CD14-positive monocyte (primary cell): ENCODE measurements at regions not wholly inside any gene's neighbourhood (a gene's known extent, or its start where the extent isn't known, plus 50 kb on each side); places are given as distances from the start of the nearest gene placed in this dataset.

ENCODE experiments used
- DNase-seq, 3 donors: peaks; one replicate each; pipeline ENCODE4 v3.0.0-alpha.2; 2011 to 2022
- H2AFZ ChIP-seq: 2 replicates; pipeline ENCODE4 v1.6.0; 2012; ENCODE audit warnings: mild to moderate bottlenecking, low read depth, low read length, inconsistent platforms; ENCODE audit not compliant: insufficient read depth, poor library complexity, severe bottlenecking
- H3K27ac ChIP-seq, 2 donors: 1 replicate in 1 of 2; 2 replicates in 1 of 2; pipeline ENCODE4 v1.5.1; 2012 to 2013; ENCODE audit warnings: low read length in 2 of 2, control low read depth in 1 of 2, inconsistent platforms in 1 of 2, low read depth in 1 of 2, mild to moderate bottlenecking in 1 of 2
- H3K27me3 ChIP-seq, 2 donors: one replicate each; pipeline versions ENCODE4 v1.6.0 to v1.6.1; 2011 to 2013; ENCODE audit warnings: low read length in 2 of 2; ENCODE audit not compliant: control insufficient read depth in 2 of 2, insufficient read depth in 2 of 2
- H3K36me3 ChIP-seq, 2 donors: replicated peaks in 1 of 2; 1 replicate in 1 of 2; 2 replicates in 1 of 2; pipeline versions ENCODE4 v1.5.1 to v1.6.1; 2012 to 2013; ENCODE audit warnings: low read length in 2 of 2, control low read depth in 1 of 2, inconsistent platforms in 1 of 2, mild to moderate bottlenecking in 1 of 2; ENCODE audit not compliant: insufficient read depth in 2 of 2, control insufficient read depth in 1 of 2
- H3K4me1 ChIP-seq, 2 donors: 1 replicate in 1 of 2; 2 replicates in 1 of 2; pipeline versions ENCODE4 v1.5.1 to v1.6.1; 2012 to 2013; ENCODE audit warnings: low read length in 2 of 2, control low read depth in 1 of 2, inconsistent platforms in 1 of 2, mild to moderate bottlenecking in 1 of 2, moderate library complexity in 1 of 2; ENCODE audit not compliant: insufficient read depth in 2 of 2, control insufficient read depth in 1 of 2
- H3K4me2 ChIP-seq: replicated peaks from 2 replicates; pipeline ENCODE3; 2012; ENCODE audit warnings: low read length, moderate library complexity, mild to moderate bottlenecking; ENCODE audit not compliant: poor library complexity, severe bottlenecking; ENCODE audit errors: extremely low read depth
- H3K4me3 ChIP-seq, 3 experiments: fragments of 200-600 bp in 1 of 3; sonication (generic) in 1 of 3; replicated peaks in 1 of 3; 1 replicate in 2 of 3; 2 replicates in 1 of 3; pipeline ENCODE4 v1.5.1; 2011 to 2013; ENCODE audit warnings: low read length in 3 of 3, mild to moderate bottlenecking in 3 of 3, control low read depth in 2 of 3, low read depth in 2 of 3, inconsistent platforms in 1 of 3, moderate library complexity in 1 of 3
- H3K79me2 ChIP-seq: 2 replicates; pipeline ENCODE4 v1.6.0; 2012; ENCODE audit warnings: mild to moderate bottlenecking, control low read depth, inconsistent platforms, low read length, moderate library complexity; ENCODE audit not compliant: insufficient read depth
- H3K9ac ChIP-seq: 2 replicates; pipeline ENCODE4 v1.6.0; 2017; ENCODE audit warnings: low read length, mild to moderate bottlenecking; ENCODE audit not compliant: insufficient read depth, poor library complexity, severe bottlenecking
- H3K9me3 ChIP-seq, 2 donors: replicated peaks in 1 of 2; 1 replicate in 1 of 2; 2 replicates in 1 of 2; pipeline versions ENCODE4 v1.5.1 to v1.6.1; 2012 to 2013; ENCODE audit warnings: low read length in 2 of 2, control low read depth in 1 of 2; ENCODE audit not compliant: control insufficient read depth in 1 of 2, insufficient read depth in 1 of 2
- H4K20me1 ChIP-seq: 2 replicates; pipeline ENCODE4 v1.6.0; 2012; ENCODE audit warnings: mild to moderate bottlenecking, low read length, control low read depth, moderate library complexity; ENCODE audit not compliant: insufficient read depth
- H3K27ac Mint-ChIP-seq, 7 donors: one replicate each; pipeline ENCODE4 v1.8.0; 2020; ENCODE audit warnings: mild to moderate bottlenecking in 7 of 7, mixed read lengths in 7 of 7, moderate library complexity in 6 of 7, inconsistent platforms in 2 of 7
- H3K27me3 Mint-ChIP-seq, 3 donors: one replicate each; pipeline ENCODE4 v1.8.0; 2021 to 2022; ENCODE audit warnings: low read depth in 3 of 3, mild to moderate bottlenecking in 3 of 3, mixed read lengths in 3 of 3, moderate library complexity in 3 of 3, inconsistent platforms in 1 of 3
- H3K36me3 Mint-ChIP-seq, 2 donors: one replicate each; pipeline ENCODE4 v1.8.0; 2020; ENCODE audit warnings: mixed read lengths in 2 of 2, inconsistent platforms in 1 of 2, mild to moderate bottlenecking in 1 of 2
- H3K4me1 Mint-ChIP-seq: one replicate; pipeline ENCODE4 v1.8.0; 2020; ENCODE audit warnings: mild to moderate bottlenecking, mixed read lengths
- H3K4me3 Mint-ChIP-seq, 2 donors: one replicate each; pipeline ENCODE4 v1.8.0; 2020; ENCODE audit warnings: mild to moderate bottlenecking in 2 of 2, mixed read lengths in 2 of 2, moderate library complexity in 1 of 2
- H3K9me3 Mint-ChIP-seq, 7 donors: one replicate each; pipeline ENCODE4 v1.8.0; 2020 to 2022; ENCODE audit warnings: mixed read lengths in 7 of 7, mild to moderate bottlenecking in 6 of 7, moderate library complexity in 6 of 7, inconsistent platforms in 2 of 7
- WGBS: methylation state at CpG from one replicate; pipeline ENCODE4 v1.1.5; 2013; ENCODE audit warnings: missing lambda C conversion rate; ENCODE audit not compliant: insufficient coverage; 5-methylcytosine and 5-hydroxymethylcytosine counted together
- intact Hi-C, 2 donors: fragments of 100-400 bp; cut with micrococcal nuclease; formaldehyde crosslinking; loops; one replicate each; pipeline versions ENCODE4 v1.15.0 to v1.15.1; 2023
- TF ChIP-seq, protein P1 (sequence below): fragments of 200-600 bp; IDR thresholded peaks from one replicate; pipeline ENCODE4 v1.8.0; 2022; ENCODE audit warnings: antibody characterized with exemption, mild to moderate bottlenecking

DNA sequence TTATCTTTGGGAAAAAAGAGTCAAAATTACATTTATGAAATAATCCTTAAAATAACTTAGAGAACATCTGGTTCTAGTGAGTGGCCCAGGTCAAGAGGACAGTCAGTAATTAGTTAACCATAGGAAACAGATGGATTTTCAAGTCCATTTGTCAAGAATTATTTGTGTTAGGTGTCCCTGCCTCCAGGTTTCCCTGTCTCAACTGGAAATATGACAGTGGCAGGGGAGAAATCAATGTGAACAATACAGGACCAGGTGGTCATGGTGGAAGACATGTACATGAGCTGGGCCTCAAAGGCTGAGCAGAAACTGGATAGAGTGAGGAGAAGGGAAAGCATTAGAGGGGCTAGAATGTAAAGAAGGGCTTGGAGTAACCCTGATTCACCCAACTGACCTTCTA lies 372.6 kb downstream of the VPS13C start:
- Histone ChIP-seq H3K9ac (no peak overlapping the region), H3K4me1 (no peaks in the 10 kb centered on the region), H3K79me2 (no peaks in the 10 kb centered on the region), H2AFZ (no peak overlapping the region), H3K27me3 (no peaks in the 10 kb centered on the region), H3K4me2 (no peak overlapping the region), H3K36me3 (no peaks in the 10 kb centered on the region), H3K9me3 (no peaks in the 10 kb centered on the region), H4K20me1 (no peaks in the 10 kb centered on the region), H3K27ac (no peak overlapping the region), H3K4me3 (no peak overlapping the region)
- TF ChIP-seq, protein P1, sequence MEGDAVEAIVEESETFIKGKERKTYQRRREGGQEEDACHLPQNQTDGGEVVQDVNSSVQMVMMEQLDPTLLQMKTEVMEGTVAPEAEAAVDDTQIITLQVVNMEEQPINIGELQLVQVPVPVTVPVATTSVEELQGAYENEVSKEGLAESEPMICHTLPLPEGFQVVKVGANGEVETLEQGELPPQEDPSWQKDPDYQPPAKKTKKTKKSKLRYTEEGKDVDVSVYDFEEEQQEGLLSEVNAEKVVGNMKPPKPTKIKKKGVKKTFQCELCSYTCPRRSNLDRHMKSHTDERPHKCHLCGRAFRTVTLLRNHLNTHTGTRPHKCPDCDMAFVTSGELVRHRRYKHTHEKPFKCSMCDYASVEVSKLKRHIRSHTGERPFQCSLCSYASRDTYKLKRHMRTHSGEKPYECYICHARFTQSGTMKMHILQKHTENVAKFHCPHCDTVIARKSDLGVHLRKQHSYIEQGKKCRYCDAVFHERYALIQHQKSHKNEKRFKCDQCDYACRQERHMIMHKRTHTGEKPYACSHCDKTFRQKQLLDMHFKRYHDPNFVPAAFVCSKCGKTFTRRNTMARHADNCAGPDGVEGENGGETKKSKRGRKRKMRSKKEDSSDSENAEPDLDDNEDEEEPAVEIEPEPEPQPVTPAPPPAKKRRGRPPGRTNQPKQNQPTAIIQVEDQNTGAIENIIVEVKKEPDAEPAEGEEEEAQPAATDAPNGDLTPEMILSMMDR: no peak
- no peak overlapping the region for H3K4me3 Mint-ChIP-seq
- peaks cover 0 to 13% (median 6%) of the 10 kb centered on the region in 7 donors for H3K9me3 Mint-ChIP-seq
- H3K27me3 Mint-ChIP-seq: peaks cover 0 to 5% (median 0%) of the 10 kb centered on the region in 3 donors
- no peak overlapping the region for H3K27ac Mint-ChIP-seq
- H3K4me1 Mint-ChIP-seq: no peaks in the 10 kb centered on the region
- intact Hi-C loops: no loop called here
- no peak for DNase-seq
- H3K36me3 Mint-ChIP-seq: no peaks in the 10 kb centered on the region

DNA sequence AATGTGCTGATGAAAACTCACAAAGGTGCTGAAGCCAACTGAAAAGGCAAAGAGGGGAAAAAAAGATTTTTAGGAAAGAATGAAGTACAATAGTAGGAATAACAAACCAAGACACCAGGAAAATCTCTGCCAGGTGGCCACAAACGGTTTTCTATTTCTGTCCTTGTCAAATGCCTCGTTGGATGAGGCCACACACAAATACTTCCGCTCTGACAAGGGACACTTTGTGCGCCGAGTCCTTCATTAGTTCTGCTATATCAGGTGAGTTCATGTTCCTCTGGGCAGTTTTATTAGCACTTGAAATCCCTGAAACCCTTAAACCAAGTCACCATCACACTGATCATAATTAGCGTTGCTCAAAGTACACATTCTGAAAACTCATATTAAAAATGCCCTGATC lies 373.1 kb downstream of the VPS13C start:
- H4K20me1 ChIP-seq: no peaks in the 10 kb centered on the region
- Mint-ChIP-seq H3K36me3 (no peaks in the 10 kb centered on the region), H3K4me3 (no peak overlapping the region), H3K4me1 (no peaks in the 10 kb centered on the region), H3K27ac (no peak overlapping the region), H3K27me3 (peaks cover 0 to 5% (median 0%) of the 10 kb centered on the region in 3 donors), H3K9me3 (peaks cover 0 to 10% (median 6%) of the 10 kb centered on the region in 7 donors)
- no peak overlapping the region for H3K9ac ChIP-seq
- no peaks in the 10 kb centered on the region for H3K79me2 ChIP-seq
- no peak overlapping the region for H3K27ac ChIP-seq
- no peaks in the 10 kb centered on the region for H3K4me1 ChIP-seq
- no peak for DNase-seq
- H3K27me3 ChIP-seq: no peaks in the 10 kb centered on the region
- no peak overlapping the region for H3K4me2 ChIP-seq
- intact Hi-C loops: no loop called here
- no peaks in the 10 kb centered on the region for H3K9me3 ChIP-seq
- H3K36me3 ChIP-seq: no peaks in the 10 kb centered on the region
- no peak overlapping the region for H2AFZ ChIP-seq
- TF ChIP-seq, protein P1: no peak
- H3K4me3 ChIP-seq: no peak overlapping the region
- 62% methylated on average over 6 of the region's 6 CpGs for WGBS
